Mesenchymal stem cell (in vitro differentiated cells and primary cell): ENCODE measurements at regions not wholly inside any gene's neighbourhood (a gene's known extent, or its start where the extent isn't known, plus 50 kb on each side); places are given as distances from the start of the nearest gene placed in this dataset.

Source experiments
- DNase-seq: peaks from one replicate; pipeline ENCODE4 v3.0.0-alpha.2; 2013
- H2AFZ ChIP-seq: one replicate; pipeline ENCODE4 v1.6.1; 2013; ENCODE audit warnings: low read depth, mild to moderate bottlenecking, control low read depth, inconsistent platforms, low read length, moderate library complexity
- H2AK5ac ChIP-seq: 2 replicates; pipeline ENCODE4 v1.6.1; 2013; ENCODE audit warnings: low read length, moderate library complexity, mild to moderate bottlenecking, inconsistent platforms; ENCODE audit not compliant: severe bottlenecking
- H2BK120ac ChIP-seq: one replicate; pipeline ENCODE4 v1.6.1; 2013; ENCODE audit warnings: low read depth, mild to moderate bottlenecking, inconsistent platforms, low read length, moderate library complexity
- H2BK12ac ChIP-seq, 2 experiments: one replicate each; pipeline ENCODE4 v1.6.1; 2013; ENCODE audit warnings: inconsistent platforms in 2 of 2, low read length in 2 of 2, mild to moderate bottlenecking in 2 of 2, moderate library complexity in 2 of 2, control low read depth in 1 of 2
- H2BK15ac ChIP-seq: one replicate; pipeline ENCODE4 v1.6.1; 2013; ENCODE audit warnings: mild to moderate bottlenecking, low read depth, inconsistent platforms; ENCODE audit not compliant: poor library complexity, severe bottlenecking
- H2BK5ac ChIP-seq: 2 replicates; pipeline ENCODE4 v1.6.1; 2013; ENCODE audit warnings: low read depth, mild to moderate bottlenecking, low read length, control low read depth, inconsistent platforms; ENCODE audit not compliant: poor library complexity, severe bottlenecking
- H3K14ac ChIP-seq, 2 experiments: one replicate each; pipeline ENCODE4 v1.6.1; 2013; ENCODE audit warnings: inconsistent platforms in 2 of 2, low read length in 2 of 2, control low read depth in 1 of 2, mild to moderate bottlenecking in 1 of 2, moderate library complexity in 1 of 2
- H3K18ac ChIP-seq, 2 experiments: one replicate each; pipeline ENCODE4 v1.6.1; 2013; ENCODE audit warnings: inconsistent platforms in 2 of 2, low read length in 2 of 2, control low read depth in 1 of 2, low read depth in 1 of 2, mild to moderate bottlenecking in 1 of 2
- H3K23ac ChIP-seq, 2 experiments: one replicate each; pipeline ENCODE4 v1.6.1; 2013; ENCODE audit warnings: inconsistent platforms in 2 of 2, low read length in 2 of 2, mild to moderate bottlenecking in 2 of 2, moderate library complexity in 2 of 2, control low read depth in 1 of 2
- H3K27ac ChIP-seq: 2 replicates; pipeline ENCODE4 v1.5.1; 2013; ENCODE audit warnings: mild to moderate bottlenecking, moderate library complexity, low read length, control low read depth, inconsistent platforms; ENCODE audit not compliant: poor library complexity, severe bottlenecking
- H3K27me3 ChIP-seq, 2 experiments: 2 replicates each; pipeline versions ENCODE4 v1.6.1 to v1.7.0; 2013; ENCODE audit warnings: low read length in 2 of 2, mild to moderate bottlenecking in 2 of 2, moderate library complexity in 2 of 2, control low read depth in 1 of 2, inconsistent platforms in 1 of 2; ENCODE audit not compliant: control insufficient read depth in 1 of 2, insufficient read depth in 1 of 2
- H3K36me3 ChIP-seq, 2 experiments: 2 replicates each; pipeline versions ENCODE4 v1.6.1 to v1.7.0; 2013; ENCODE audit warnings: low read length in 2 of 2, control low read depth in 1 of 2, inconsistent platforms in 1 of 2, low read depth in 1 of 2, mild to moderate bottlenecking in 1 of 2; ENCODE audit not compliant: insufficient read depth in 2 of 2, control insufficient read depth in 1 of 2
- H3K4ac ChIP-seq, 2 experiments: one replicate each; pipeline ENCODE4 v1.6.1; 2013; ENCODE audit warnings: inconsistent platforms in 2 of 2, low read length in 2 of 2, mild to moderate bottlenecking in 2 of 2, moderate library complexity in 2 of 2, control low read depth in 1 of 2, low read depth in 1 of 2
- H3K4me1 ChIP-seq: 2 replicates; pipeline ENCODE4 v1.6.1; 2013; ENCODE audit warnings: low read depth, low read length, control low read depth; ENCODE audit not compliant: control insufficient read depth, insufficient read depth
- H3K4me2 ChIP-seq: 2 replicates; pipeline ENCODE4 v1.6.1; 2013; ENCODE audit warnings: low read length, mild to moderate bottlenecking, inconsistent platforms; ENCODE audit not compliant: poor library complexity, severe bottlenecking
- H3K4me3 ChIP-seq, 2 experiments: 2 replicates each; pipeline versions ENCODE4 v1.5.1 to v1.7.0; 2013; ENCODE audit warnings: low read length in 2 of 2, mild to moderate bottlenecking in 2 of 2, control low read depth in 1 of 2, low read depth in 1 of 2; ENCODE audit not compliant: insufficient read depth in 1 of 2
- H3K79me1 ChIP-seq: replicated peaks from 2 replicates; pipeline ENCODE4 v1.6.1; 2013; ENCODE audit warnings: mild to moderate bottlenecking, control low read depth, low read length, inconsistent platforms; ENCODE audit not compliant: poor library complexity, severe bottlenecking
- H3K9ac ChIP-seq: 2 replicates; pipeline ENCODE4 v1.7.0; 2013; ENCODE audit warnings: mild to moderate bottlenecking, low read length, moderate library complexity
- H3K9me3 ChIP-seq: 2 replicates; pipeline ENCODE4 v1.7.0; 2013; ENCODE audit warnings: mild to moderate bottlenecking, low read length; ENCODE audit not compliant: control insufficient read depth
- H4K8ac ChIP-seq: one replicate; pipeline ENCODE4 v1.6.1; 2013; ENCODE audit warnings: inconsistent platforms, mild to moderate bottlenecking, low read length, moderate library complexity
- H4K91ac ChIP-seq: one replicate; pipeline ENCODE4 v1.6.1; 2013; ENCODE audit warnings: mild to moderate bottlenecking, low read length, inconsistent platforms
- WGBS: methylation state at CpG from one replicate; pipeline ENCODE4 v1.1.7; 2013; ENCODE audit warnings: mixed read lengths; 5-methylcytosine and 5-hydroxymethylcytosine counted together

- Histone ChIP-seq H3K4me3 (no peak overlapping the region), H3K4me1 (no peaks in the 10 kb centered on the region), H3K4me2 (no peak overlapping the region), H2AFZ (no peak overlapping the region), H3K27me3 (no peaks in the 10 kb centered on the region), H3K79me1 (no peaks in the 10 kb centered on the region), H2BK120ac (no peak overlapping the region), H2BK5ac (no peak overlapping the region), H3K23ac (no peak overlapping the region), H3K9me3 (no peaks in the 10 kb centered on the region), H3K18ac (no peak overlapping the region), H3K36me3 (no peaks in the 10 kb centered on the region), H4K91ac (no peak overlapping the region), H2AK5ac (no peak overlapping the region), H3K14ac (no peak overlapping the region), H2BK12ac (no peak overlapping the region), H3K9ac (no peak overlapping the region), H3K27ac (no peak overlapping the region), H2BK15ac (no peak overlapping the region), H4K8ac (no peak overlapping the region), H3K4ac (no peak overlapping the region)
- WGBS, result 45% methylated on average over 5 of the region's 6 CpGs
- DNase-seq, result no peak
Observed at GRCh38 chr6:98014442-98015201, 731.6 kb upstream of the MMS22L start.

GRCh38 chr6:98016565-98016964 lies 733.5 kb upstream of the MMS22L start:
- no peak for DNase-seq
- Histone ChIP-seq H3K14ac (no peak overlapping the region), H3K4me2 (no peak overlapping the region), H2BK5ac (no peak overlapping the region), H3K9ac (no peak overlapping the region), H2BK12ac (no peak overlapping the region), H3K27ac (no peak overlapping the region), H3K4ac (no peak overlapping the region), H3K9me3 (no peaks in the 10 kb centered on the region), H3K18ac (no peak overlapping the region), H3K27me3 (no peaks in the 10 kb centered on the region), H4K91ac (no peak overlapping the region), H3K36me3 (no peaks in the 10 kb centered on the region), H3K4me3 (no peak overlapping the region), H3K79me1 (no peaks in the 10 kb centered on the region), H2BK15ac (no peak overlapping the region), H2AFZ (no peak overlapping the region), H3K23ac (no peak overlapping the region), H2AK5ac (no peak overlapping the region), H3K4me1 (no peaks in the 10 kb centered on the region), H4K8ac (no peak overlapping the region), H2BK120ac (no peak overlapping the region)
- WGBS, result 78% methylated on average over 4 of the region's 4 CpGs

GRCh38 chr6:98020222-98020621 lies 737.2 kb upstream of the MMS22L start:
- H4K8ac ChIP-seq, result no peak overlapping the region
- no peaks in the 10 kb centered on the region for H3K4me1 ChIP-seq
- H3K9ac ChIP-seq, result no peak overlapping the region
- no peaks in the 10 kb centered on the region for H3K27me3 ChIP-seq
- no peak overlapping the region for H3K4me2 ChIP-seq
- H3K4ac ChIP-seq, result no peak overlapping the region
- no peaks in the 10 kb centered on the region for H3K79me1 ChIP-seq
- no peak overlapping the region for H4K91ac ChIP-seq
- no peak overlapping the region for H3K18ac ChIP-seq
- no peak overlapping the region for H2BK12ac ChIP-seq
- H2AK5ac ChIP-seq, result no peak overlapping the region
- H3K27ac ChIP-seq, result no peak overlapping the region
- 92% methylated on average over 1 of the region's 2 CpGs for WGBS
- H3K23ac ChIP-seq, result no peak overlapping the region
- no peaks in the 10 kb centered on the region for H3K9me3 ChIP-seq
- no peak overlapping the region for H3K14ac ChIP-seq
- H2BK5ac ChIP-seq, result no peak overlapping the region
- H2BK15ac ChIP-seq, result no peak overlapping the region
- no peak for DNase-seq
- H2BK120ac ChIP-seq, result no peak overlapping the region
- no peak overlapping the region for H3K4me3 ChIP-seq
- no peaks in the 10 kb centered on the region for H3K36me3 ChIP-seq
- no peak overlapping the region for H2AFZ ChIP-seq

GRCh38 chr6:98024359-98024758 lies 741.3 kb upstream of the MMS22L start:
- no peak overlapping the region for H2AK5ac ChIP-seq
- H2BK12ac ChIP-seq, result no peak overlapping the region
- no peak overlapping the region for H4K91ac ChIP-seq
- no peak overlapping the region for H3K4me2 ChIP-seq
- H3K36me3 ChIP-seq, result no peaks in the 10 kb centered on the region
- H3K9me3 ChIP-seq, result no peaks in the 10 kb centered on the region
- H4K8ac ChIP-seq, result no peak overlapping the region
- H3K79me1 ChIP-seq, result no peaks in the 10 kb centered on the region
- no peak overlapping the region for H3K4ac ChIP-seq
- no peak overlapping the region for H3K23ac ChIP-seq
- H3K27ac ChIP-seq, result no peak overlapping the region
- no peaks in the 10 kb centered on the region for H3K27me3 ChIP-seq
- no peaks in the 10 kb centered on the region for H3K4me1 ChIP-seq
- H2BK5ac ChIP-seq, result no peak overlapping the region
- DNase-seq, result no peak
- no peak overlapping the region for H2BK15ac ChIP-seq
- no peak overlapping the region for H3K9ac ChIP-seq
- H3K18ac ChIP-seq, result no peak overlapping the region
- WGBS, result 58% methylated on average over 2 of the region's 2 CpGs
- no peak overlapping the region for H3K14ac ChIP-seq
- no peak overlapping the region for H2BK120ac ChIP-seq
- no peak overlapping the region for H3K4me3 ChIP-seq
- no peak overlapping the region for H2AFZ ChIP-seq
